ENCODE measurements at regions not wholly inside any gene's neighbourhood (a gene's known extent, or its start where the extent isn't known, plus 50 kb on each side); places are given as distances from the start of the nearest gene placed in this dataset.

- Histone ChIP-seq H3K27ac (no peak overlapping the region), H3K4me1 (no peaks in the 10 kb centered on the region), H3K27me3 (no peaks in the 10 kb centered on the region), H3K9me3 (no peaks in the 10 kb centered on the region), H3K4me3 (no peak overlapping the region), H3K36me3 (ENCODE audit: low read depth, missing control alignments) (no peaks in the 10 kb centered on the region)
- intact Hi-C loops (cut with DNase I; ENCODE audit: low total_unique reads): no loop called here
- WGBS, 2 donors: 87 to 90% methylated on average over 2 of the region's 2 CpGs
- TF ChIP-seq CTCF (IDR thresholded peaks at IDR 0.05): no peak
- no peak for TF ChIP-seq POLR2A (IDR thresholded peaks at IDR 0.05)
- no peak for DNase-seq
These were observed 460.5 kb upstream of the TRIB2 start for GRCh38 chr2:12256206-12256605.

GRCh38 chr2:12257476-12257875, 459.3 kb upstream of the TRIB2 start:
- DNase-seq: no peak
- no peak for TF ChIP-seq POLR2A (IDR thresholded peaks at IDR 0.05)
- no peak for TF ChIP-seq CTCF (IDR thresholded peaks at IDR 0.05)
- H3K9me3 ChIP-seq: no peaks in the 10 kb centered on the region
- intact Hi-C loops (cut with DNase I; ENCODE audit: low total_unique reads): no loop called here
- H3K4me1 ChIP-seq: no peaks in the 10 kb centered on the region
- H3K27ac ChIP-seq: no peak overlapping the region
- H3K4me3 ChIP-seq: no peak overlapping the region
- 48 to 49% methylated on average over 3 of the region's 3 CpGs for WGBS, 2 donors
- H3K27me3 ChIP-seq: no peaks in the 10 kb centered on the region
- no peaks in the 10 kb centered on the region for H3K36me3 ChIP-seq (ENCODE audit: low read depth, missing control alignments)

GRCh38 chr2:12259493-12259892, 457.2 kb upstream of the TRIB2 start:
- intact Hi-C loops (cut with DNase I; ENCODE audit: low total_unique reads): no loop called here
- Histone ChIP-seq H3K4me1 (no peaks in the 10 kb centered on the region), H3K27ac (no peak overlapping the region), H3K27me3 (no peaks in the 10 kb centered on the region), H3K9me3 (no peaks in the 10 kb centered on the region), H3K4me3 (no peak overlapping the region), H3K36me3 (ENCODE audit: low read depth, missing control alignments) (no peaks in the 10 kb centered on the region)
- DNase-seq: no peak
- 90 to 93% methylated on average over 3 of the region's 3 CpGs for WGBS, 2 donors
- TF ChIP-seq POLR2A (IDR thresholded peaks at IDR 0.05) (no peak), CTCF (IDR thresholded peaks at IDR 0.05) (no peak)

GRCh38 chr2:12261986-12262680, 454.6 kb upstream of the TRIB2 start:
- H3K4me3 ChIP-seq: no peak overlapping the region
- no peak for TF ChIP-seq CTCF (IDR thresholded peaks at IDR 0.05)
- TF ChIP-seq POLR2A (IDR thresholded peaks at IDR 0.05): no peak
- DNase-seq: no peak
- intact Hi-C loops (cut with DNase I; ENCODE audit: low total_unique reads): no loop called here
- no peak overlapping the region for H3K27ac ChIP-seq
- 75 to 93% methylated on average over 3 of the region's 3 CpGs for WGBS, 2 donors
- no peaks in the 10 kb centered on the region for H3K36me3 ChIP-seq (ENCODE audit: low read depth, missing control alignments)
- no peaks in the 10 kb centered on the region for H3K9me3 ChIP-seq
- no peaks in the 10 kb centered on the region for H3K27me3 ChIP-seq
- no peaks in the 10 kb centered on the region for H3K4me1 ChIP-seq
